Testis (tissue), 2 donors: ENCODE measurements at regions not wholly inside any gene's neighbourhood (a gene's known extent, or its start where the extent isn't known, plus 50 kb on each side); places are given as distances from the start of the nearest gene placed in this dataset.

Experiments used
- DNase-seq: peaks from one replicate; pipeline ENCODE4 v3.0.0-alpha.2; 2019
- H3K27ac ChIP-seq, 2 donors: fragments of 200-600 bp; sonication (generic); one replicate each; pipeline ENCODE4 v1.5.1; 2019
- H3K27me3 ChIP-seq: fragments of 200-600 bp; sonication (generic); one replicate; pipeline ENCODE4 v1.5.1; 2019
- H3K36me3 ChIP-seq: fragments of 200-600 bp; sonication (generic); one replicate; pipeline ENCODE4 v1.5.1; 2017; ENCODE audit warnings: low read depth; ENCODE audit errors: missing control alignments
- H3K4me1 ChIP-seq: fragments of 200-600 bp; sonication (generic); one replicate; pipeline ENCODE4 v1.5.1; 2019
- H3K4me3 ChIP-seq, 2 donors: fragments of 200-600 bp; sonication (generic); one replicate each; pipeline ENCODE4 v1.5.1; 2017 to 2019
- H3K9me3 ChIP-seq: fragments of 200-600 bp; sonication (generic); one replicate; pipeline ENCODE4 v1.5.1; 2017
- CTCF ChIP-seq, 3 experiments: fragments of 450-650 bp in 2 of 3; fragments of 200-600 bp in 1 of 3; sonication (generic) in 1 of 3; IDR thresholded peaks; one replicate each; pipeline ENCODE4 v1.5.1; 2016 to 2019; ENCODE audit warnings: antibody characterized with exemption in 3 of 3, mild to moderate bottlenecking in 2 of 3, moderate library complexity in 1 of 3
- POLR2A ChIP-seq: fragments of 450-650 bp; IDR thresholded peaks from one replicate; pipeline ENCODE4 v1.6.1; 2017; ENCODE audit warnings: antibody characterized with exemption, mild to moderate bottlenecking, moderate library complexity
- WGBS, 2 donors: methylation state at CpG; one replicate each; pipeline ENCODE4 v1.1.5; 2018; 5-methylcytosine and 5-hydroxymethylcytosine counted together
- intact Hi-C: fragments of 100-400 bp; cut with DNase I; formaldehyde crosslinking; loops from one replicate; pipeline ENCODE4 v1.15.1; 2023; ENCODE audit warnings: low total_unique reads

- Histone ChIP-seq H3K4me1 (no peaks in the 10 kb centered on the region), H3K4me3 (no peak overlapping the region), H3K27ac (no peak overlapping the region), H3K27me3 (no peaks in the 10 kb centered on the region), H3K36me3 (no peaks in the 10 kb centered on the region), H3K9me3 (no peaks in the 10 kb centered on the region)
- no peak for DNase-seq
- intact Hi-C loops: no loop called here
- WGBS, 2 donors: 88 to 91% methylated on average over 17 to 20 of the region's 20 CpGs
- TF ChIP-seq CTCF (IDR thresholded peaks at IDR 0.05) (no peak), POLR2A (no peak)
Observed at GRCh38 chr22:49090061-49090852, 737.4 kb downstream of the BRD1 start.

- Histone ChIP-seq H3K4me3 (no peak overlapping the region), H3K36me3 (no peaks in the 10 kb centered on the region), H3K27me3 (no peaks in the 10 kb centered on the region), H3K27ac (no peak overlapping the region), H3K9me3 (no peaks in the 10 kb centered on the region), H3K4me1 (no peaks in the 10 kb centered on the region)
- DNase-seq: no peak
- WGBS, 2 donors: 86 to 90% methylated on average over 22 to 35 of the region's 35 CpGs
- TF ChIP-seq CTCF (IDR thresholded peaks at IDR 0.05) (no peak), POLR2A (no peak)
- intact Hi-C loops: no loop called here
Observed at GRCh38 chr22:49088801-49089791, 738.6 kb downstream of the BRD1 start.

- H3K4me3 ChIP-seq: no peak overlapping the region
- no peaks in the 10 kb centered on the region for H3K27me3 ChIP-seq
- H3K36me3 ChIP-seq: no peaks in the 10 kb centered on the region
- H3K4me1 ChIP-seq: no peaks in the 10 kb centered on the region
- no peaks in the 10 kb centered on the region for H3K9me3 ChIP-seq
- no peak overlapping the region for H3K27ac ChIP-seq
- no peak for DNase-seq
- intact Hi-C loops: no loop called here
- TF ChIP-seq CTCF (IDR thresholded peaks at IDR 0.05): no peak
- TF ChIP-seq POLR2A: no peak
- 80 to 89% methylated on average over 7 to 26 of the region's 26 CpGs for WGBS, 2 donors
Observed at GRCh38 chr22:49087716-49088601, 739.7 kb downstream of the BRD1 start.

DNA sequence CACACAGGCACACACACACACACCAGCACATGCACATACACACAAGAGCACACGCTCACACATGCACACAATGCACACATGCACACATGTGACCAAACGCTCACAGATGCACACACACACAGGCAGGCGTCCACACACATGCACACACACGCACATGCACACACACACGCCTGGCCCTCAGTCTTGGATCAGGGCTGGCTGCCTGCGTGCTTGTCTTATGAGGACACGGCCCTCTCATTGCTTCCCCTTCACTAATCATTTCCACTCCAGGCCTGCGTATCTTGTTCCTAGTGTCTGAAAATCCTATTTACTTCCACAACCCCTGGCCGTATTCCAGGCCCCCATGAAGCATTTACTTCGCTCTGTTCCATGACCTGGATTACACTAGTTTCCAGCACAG lies 740.5 kb downstream of the BRD1 start:
- peak; percentile 33 for DNase-seq

More for the DNA sequence above, 740.5 kb downstream of the BRD1 start:
- H3K27ac ChIP-seq: no peak overlapping the region
- no peaks in the 10 kb centered on the region for H3K36me3 ChIP-seq
- H3K4me3 ChIP-seq: no peak overlapping the region
- WGBS, 2 donors: 62 to 72% methylated on average over 6 to 10 of the region's 10 CpGs
- H3K4me1 ChIP-seq: no peaks in the 10 kb centered on the region
- H3K9me3 ChIP-seq: no peaks in the 10 kb centered on the region
- intact Hi-C loops: no loop called here
- H3K27me3 ChIP-seq: no peaks in the 10 kb centered on the region
- TF ChIP-seq POLR2A (no peak), CTCF (IDR thresholded peaks at IDR 0.05) (no peak)
